ENCODE measurements at regions not wholly inside any gene's neighbourhood (a gene's known extent, or its start where the extent isn't known, plus 50 kb on each side); places are given as distances from the start of the nearest gene placed in this dataset.

DNA sequence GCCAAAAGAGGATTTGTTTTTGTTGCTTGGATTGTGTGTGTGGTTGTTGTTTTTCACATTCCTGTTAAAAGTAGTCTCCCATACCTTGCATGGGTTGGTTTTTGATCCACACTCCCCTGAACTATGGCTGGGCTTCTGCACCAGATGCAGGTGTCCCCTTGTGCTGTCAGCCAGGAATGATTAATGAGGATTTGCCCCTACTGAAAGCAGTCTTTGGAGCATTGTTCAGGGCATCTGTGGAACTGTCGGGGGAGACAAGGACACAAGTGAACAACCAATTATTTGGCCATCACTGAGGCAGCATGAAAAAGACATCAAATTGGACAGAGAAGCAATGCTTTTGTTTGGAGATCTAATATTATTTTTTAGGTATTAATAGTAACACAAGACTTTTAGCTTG is 373.2 kb upstream of the MMS22L start:
- DNase-seq (ENCODE audit: low spot score) = no peak
- TF ChIP-seq, protein P1, sequence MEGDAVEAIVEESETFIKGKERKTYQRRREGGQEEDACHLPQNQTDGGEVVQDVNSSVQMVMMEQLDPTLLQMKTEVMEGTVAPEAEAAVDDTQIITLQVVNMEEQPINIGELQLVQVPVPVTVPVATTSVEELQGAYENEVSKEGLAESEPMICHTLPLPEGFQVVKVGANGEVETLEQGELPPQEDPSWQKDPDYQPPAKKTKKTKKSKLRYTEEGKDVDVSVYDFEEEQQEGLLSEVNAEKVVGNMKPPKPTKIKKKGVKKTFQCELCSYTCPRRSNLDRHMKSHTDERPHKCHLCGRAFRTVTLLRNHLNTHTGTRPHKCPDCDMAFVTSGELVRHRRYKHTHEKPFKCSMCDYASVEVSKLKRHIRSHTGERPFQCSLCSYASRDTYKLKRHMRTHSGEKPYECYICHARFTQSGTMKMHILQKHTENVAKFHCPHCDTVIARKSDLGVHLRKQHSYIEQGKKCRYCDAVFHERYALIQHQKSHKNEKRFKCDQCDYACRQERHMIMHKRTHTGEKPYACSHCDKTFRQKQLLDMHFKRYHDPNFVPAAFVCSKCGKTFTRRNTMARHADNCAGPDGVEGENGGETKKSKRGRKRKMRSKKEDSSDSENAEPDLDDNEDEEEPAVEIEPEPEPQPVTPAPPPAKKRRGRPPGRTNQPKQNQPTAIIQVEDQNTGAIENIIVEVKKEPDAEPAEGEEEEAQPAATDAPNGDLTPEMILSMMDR (IDR thresholded peaks at IDR 0.05; ENCODE audit: extremely low read depth, insufficient read depth, missing control alignments) = no peak
- in situ Hi-C loops (cut with MboI; ENCODE audit: low pct_unique_long_range_greater_than_20kb, low sequenced_read_pairs, unreplicated experiment) = no loop called here

DNA sequence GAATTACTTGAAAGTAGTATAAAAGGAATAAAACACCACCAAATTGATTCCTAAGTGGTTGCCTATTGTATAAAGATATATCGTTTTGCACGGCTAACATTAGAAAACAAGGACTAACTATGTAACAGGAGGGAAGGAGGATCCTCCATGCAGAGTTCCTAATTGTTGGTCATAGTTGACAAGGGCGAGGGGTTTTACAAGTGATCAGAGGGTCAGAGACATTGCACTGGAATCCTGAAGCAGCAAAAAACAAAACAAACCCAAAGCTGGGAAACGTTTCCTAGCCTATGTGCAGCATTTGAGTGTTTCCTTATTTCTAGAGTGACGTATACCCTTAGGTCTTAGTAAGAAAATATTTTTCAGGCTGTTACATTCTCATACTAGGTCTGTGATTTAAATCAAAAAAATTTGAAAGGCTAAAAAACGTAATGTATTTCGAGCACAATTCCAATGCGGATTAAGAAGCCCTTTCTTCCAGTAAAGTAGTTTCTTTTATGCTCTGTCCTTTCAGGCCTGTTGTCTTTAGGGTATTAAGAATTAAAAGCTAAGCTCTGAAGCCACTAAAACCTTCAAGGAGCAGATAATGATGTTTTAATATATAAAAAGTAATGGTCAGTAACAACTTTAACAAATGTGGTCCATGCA is 373.8 kb upstream of the MMS22L start:
- TF ChIP-seq, protein P1 (IDR thresholded peaks at IDR 0.05; ENCODE audit: extremely low read depth, insufficient read depth, missing control alignments) = no peak
- in situ Hi-C loops (cut with MboI; ENCODE audit: low pct_unique_long_range_greater_than_20kb, low sequenced_read_pairs, unreplicated experiment) = no loop called here
- no peak for DNase-seq (ENCODE audit: low spot score)

GRCh38 chr6:97658090-97658489 is 375.1 kb upstream of the MMS22L start:
- TF ChIP-seq, protein P1 (IDR thresholded peaks at IDR 0.05; ENCODE audit: extremely low read depth, insufficient read depth, missing control alignments) = no peak
- in situ Hi-C loops (cut with MboI; ENCODE audit: low pct_unique_long_range_greater_than_20kb, low sequenced_read_pairs, unreplicated experiment) = no loop called here
- no peak for DNase-seq (ENCODE audit: low spot score)

DNA sequence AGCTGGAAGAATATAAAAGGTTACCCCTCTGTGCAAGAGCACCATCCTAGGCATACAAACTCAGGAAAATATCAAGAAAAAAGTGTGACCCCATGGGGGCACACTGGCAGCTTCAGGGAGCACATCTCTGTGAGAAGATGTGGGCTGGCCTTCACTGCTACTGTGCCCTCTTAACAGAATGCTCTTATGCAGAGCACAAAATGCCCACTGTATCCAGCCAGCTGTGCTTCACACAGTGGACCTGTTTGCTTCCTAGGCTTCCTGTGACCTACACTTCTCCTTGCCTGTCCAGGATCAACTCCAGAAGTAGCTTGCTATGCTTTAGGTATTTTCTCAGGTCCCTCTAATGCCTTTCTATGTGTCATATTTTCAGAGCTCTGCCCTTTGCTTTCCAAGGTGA is 380.2 kb upstream of the MMS22L start:
- no peak for DNase-seq (ENCODE audit: low spot score)
- TF ChIP-seq, protein P1 (IDR thresholded peaks at IDR 0.05; ENCODE audit: extremely low read depth, insufficient read depth, missing control alignments) = no peak
- in situ Hi-C loops (cut with MboI; ENCODE audit: low pct_unique_long_range_greater_than_20kb, low sequenced_read_pairs, unreplicated experiment) = no loop called here

DNA sequence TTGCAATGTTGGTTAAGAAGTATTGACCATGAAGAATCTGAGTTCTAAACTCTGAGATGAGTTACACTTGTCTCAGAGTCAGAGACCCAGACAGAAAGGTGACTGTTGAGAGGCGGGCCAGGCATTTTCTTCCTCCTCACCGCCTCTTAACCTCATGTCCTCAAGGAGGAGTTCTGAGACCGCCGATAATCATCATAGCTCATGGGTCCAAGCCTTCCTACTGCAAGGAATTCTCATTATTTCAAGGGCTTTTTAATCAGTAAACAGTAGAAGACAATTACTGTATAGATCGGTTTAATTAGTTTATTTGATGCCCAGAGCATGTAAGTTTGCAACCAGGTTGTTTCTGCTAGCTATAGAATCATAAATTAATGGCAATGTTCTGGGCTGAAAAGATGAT is 382.4 kb upstream of the MMS22L start:
- no peak for DNase-seq (ENCODE audit: low spot score)
- in situ Hi-C loops (cut with MboI; ENCODE audit: low pct_unique_long_range_greater_than_20kb, low sequenced_read_pairs, unreplicated experiment) = no loop called here
- TF ChIP-seq, protein P1 (IDR thresholded peaks at IDR 0.05; ENCODE audit: extremely low read depth, insufficient read depth, missing control alignments) = no peak

- in situ Hi-C loops (cut with MboI; ENCODE audit: low pct_unique_long_range_greater_than_20kb, low sequenced_read_pairs, unreplicated experiment) = no loop called here
- no peak for DNase-seq (ENCODE audit: low spot score)
- TF ChIP-seq, protein P1 (IDR thresholded peaks at IDR 0.05; ENCODE audit: extremely low read depth, insufficient read depth, missing control alignments) = no peak
Measured at GRCh38 chr6:97666889-97667288, 383.9 kb upstream of the MMS22L start.

All from GM13977 (cell line).